Right hindlimb (tissue), 1 donor: ENCODE measurements at regions not wholly inside any gene's neighbourhood (a gene's known extent, or its start where the extent isn't known, plus 50 kb on each side); places are given as distances from the start of the nearest gene placed in this dataset.
"Not testable (repeated sequence)": the region's sequence is repeated elsewhere in the genome, so short reads cannot be mapped to it uniquely, and the experiment has no call there.

Experiments
- DNase-seq: peaks from one replicate; pipeline ENCODE4 v3.0.0-alpha.2; 2018

DNA sequence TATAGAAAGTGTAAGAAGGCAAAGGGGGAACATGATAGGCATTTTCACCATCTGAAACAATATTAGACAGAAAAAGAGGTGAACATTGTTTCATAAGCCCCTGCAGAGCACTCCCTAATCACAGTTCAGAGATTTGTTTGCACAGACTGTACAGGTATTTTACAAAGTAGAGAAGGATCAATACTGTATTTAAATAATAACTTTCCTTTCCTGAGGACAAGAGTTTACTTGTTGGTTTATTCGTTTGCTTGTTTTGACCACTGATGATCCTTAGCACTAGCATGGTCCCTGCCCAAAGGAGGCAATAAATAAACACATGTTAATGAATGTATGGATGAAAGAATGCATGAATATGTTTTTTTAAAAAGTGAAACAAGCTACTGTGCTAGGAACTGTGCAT lies 690.1 kb upstream of the COBL start:
- no peak for DNase-seq

DNA sequence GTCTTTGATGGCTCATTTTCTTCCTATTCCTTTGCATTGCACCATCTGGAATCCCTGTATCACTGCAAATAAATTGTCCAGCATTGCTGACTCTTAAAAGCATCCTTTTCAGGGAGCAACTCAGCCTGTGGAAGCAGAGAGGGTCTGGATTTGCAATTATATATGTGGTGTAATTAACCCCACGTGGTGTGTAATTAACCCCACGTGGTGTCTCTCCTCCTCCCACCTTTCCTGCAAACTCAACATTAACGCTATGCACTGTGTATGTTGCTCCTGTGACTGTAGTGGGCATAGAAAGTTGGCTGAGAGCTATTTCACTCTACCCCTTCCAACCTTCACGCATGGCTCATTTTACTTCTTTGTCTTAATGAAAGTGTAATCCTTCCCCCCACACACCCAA lies 689.0 kb upstream of the COBL start:
- no peak for DNase-seq

DNA sequence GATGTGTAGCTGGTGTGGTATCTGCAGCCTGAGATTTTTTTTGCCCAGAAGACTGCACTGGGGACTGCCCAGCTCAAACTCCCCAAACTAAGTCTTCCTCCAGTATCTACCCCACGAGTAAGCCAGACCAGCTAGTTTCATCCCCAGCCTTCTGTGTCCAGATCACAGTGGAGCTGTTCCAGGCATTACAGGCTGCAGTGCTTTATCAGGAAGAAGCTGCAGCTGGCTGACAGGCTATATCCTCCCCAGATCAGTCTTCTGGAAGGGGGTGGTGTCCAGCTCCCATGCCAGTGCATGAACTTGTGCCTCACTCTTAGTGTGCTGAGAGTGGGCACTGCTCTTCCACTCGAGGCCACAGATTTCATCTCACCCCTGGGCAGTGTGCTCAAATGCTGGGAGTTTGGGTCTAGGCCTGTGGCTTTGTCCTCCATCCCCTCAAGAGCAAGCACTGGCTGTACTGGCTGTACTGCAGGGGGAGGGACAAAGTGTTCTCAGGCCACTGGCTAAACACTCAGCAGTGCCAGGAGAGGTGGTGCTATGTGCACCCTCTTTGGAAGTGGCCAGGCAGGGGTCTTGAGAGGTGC lies 679.1 kb upstream of the COBL start:
- no peak for DNase-seq

DNA sequence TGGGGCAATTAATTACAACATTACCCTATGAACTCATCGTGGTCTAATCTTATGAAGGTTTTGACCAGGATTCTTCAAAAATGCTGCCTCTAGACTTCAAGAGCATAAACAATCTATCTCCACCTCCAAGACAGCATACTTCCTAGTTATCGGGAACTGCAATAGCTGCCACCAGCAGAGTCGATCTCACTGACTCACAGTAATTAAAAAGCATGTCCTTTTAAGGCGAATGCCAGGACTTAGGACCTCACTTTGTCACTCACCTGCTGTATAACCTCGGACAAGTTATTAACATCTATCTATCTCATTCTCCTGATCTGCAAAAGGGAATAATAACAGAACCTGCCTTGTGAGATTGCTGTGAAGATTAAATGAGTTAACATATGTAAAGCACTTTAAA lies 666.0 kb upstream of the COBL start:
- no peak for DNase-seq

DNA sequence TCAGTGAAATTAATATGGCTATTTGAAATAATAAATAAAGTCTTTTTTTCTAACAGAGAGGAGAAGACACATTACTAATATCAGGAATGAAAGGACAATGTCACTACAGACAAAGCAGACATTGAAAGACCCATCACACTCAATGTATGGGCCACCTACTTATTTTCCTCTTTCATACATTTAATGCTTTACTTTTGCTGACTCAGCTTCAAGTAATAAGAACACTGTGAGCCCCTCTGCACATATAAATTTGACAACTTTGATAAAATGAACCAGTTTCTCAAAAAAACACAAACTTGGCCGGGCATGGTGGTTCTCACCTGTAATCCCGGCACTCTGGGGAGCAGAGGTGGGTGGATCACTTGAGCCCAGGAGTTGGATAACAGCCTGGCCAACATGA lies 664.2 kb upstream of the COBL start:
- no peak for DNase-seq

DNA sequence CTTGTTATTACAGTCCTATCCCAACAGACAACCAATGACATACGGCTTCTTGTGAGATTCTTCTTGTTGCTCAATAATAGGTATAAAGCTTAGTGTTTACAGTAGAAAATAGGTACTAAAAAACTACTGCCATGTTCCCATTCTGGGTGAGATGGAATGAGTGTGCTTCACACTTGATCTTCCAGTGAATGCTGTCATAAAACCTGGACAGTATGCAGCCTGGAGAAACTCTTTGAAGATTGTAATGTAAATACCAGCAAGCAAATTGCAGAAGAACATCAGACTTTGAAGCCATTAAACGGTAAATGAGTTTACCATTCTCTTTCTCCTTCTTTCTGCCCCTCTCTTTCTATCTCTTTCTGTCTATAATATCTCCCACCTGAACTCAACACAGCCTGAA lies 663.7 kb upstream of the COBL start:
- DNase-seq, result no peak

DNA sequence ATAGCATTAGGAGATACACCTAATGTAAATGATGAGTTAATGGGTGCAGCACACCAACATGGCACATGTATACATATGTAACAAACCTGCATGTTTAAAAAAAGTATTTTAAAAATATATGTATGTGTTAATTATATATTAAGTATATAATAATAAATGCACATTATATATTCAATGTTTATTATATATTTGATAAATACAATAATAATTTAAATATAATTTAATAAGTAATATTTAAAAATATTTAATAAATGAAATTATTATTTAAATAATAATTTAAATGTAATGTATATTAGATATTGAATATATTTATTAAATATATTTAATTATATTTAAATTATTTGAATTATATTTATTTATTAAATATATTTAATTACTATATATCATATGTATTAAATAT lies 661.3 kb upstream of the COBL start:
- DNase-seq, result no peak

DNA sequence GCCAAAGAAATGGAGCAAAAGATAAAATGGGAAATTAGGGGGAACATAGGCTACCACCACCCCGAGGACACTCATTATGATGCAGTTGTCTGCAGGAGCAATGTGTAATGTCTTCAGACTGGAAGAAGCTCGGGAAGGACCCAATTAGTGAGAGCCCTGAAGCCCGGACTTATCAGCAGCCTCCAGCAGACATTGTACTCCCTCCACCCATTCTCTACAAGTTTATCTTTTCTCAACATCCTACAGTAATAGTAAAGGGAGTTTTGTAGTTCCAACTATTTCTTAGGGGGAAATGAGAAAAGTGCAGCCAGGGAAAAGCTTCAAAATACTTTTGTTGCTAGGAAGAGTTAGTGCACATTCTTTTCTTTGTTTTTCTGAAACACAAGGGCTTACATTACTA lies 657.3 kb upstream of the COBL start:
- DNase-seq, result no peak

DNA sequence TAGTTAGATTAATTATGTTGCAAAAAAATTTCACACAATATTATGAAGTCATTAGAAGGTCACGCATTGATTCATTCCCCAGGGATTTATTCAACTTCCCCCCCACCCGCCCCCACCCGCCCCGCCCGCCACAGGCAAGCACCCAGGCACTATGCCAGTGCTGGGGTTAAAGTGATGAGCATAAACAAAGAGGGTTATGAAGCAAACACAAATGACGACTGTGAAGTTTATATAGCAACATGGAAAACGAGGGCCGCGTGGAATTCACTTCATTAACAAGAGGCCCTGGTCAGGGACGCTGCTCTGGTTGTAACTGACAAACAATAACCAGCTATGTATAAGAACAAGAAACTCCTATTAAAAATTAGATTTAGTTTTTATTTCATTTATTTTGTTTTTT lies 656.5 kb upstream of the COBL start:
- no peak for DNase-seq

DNA sequence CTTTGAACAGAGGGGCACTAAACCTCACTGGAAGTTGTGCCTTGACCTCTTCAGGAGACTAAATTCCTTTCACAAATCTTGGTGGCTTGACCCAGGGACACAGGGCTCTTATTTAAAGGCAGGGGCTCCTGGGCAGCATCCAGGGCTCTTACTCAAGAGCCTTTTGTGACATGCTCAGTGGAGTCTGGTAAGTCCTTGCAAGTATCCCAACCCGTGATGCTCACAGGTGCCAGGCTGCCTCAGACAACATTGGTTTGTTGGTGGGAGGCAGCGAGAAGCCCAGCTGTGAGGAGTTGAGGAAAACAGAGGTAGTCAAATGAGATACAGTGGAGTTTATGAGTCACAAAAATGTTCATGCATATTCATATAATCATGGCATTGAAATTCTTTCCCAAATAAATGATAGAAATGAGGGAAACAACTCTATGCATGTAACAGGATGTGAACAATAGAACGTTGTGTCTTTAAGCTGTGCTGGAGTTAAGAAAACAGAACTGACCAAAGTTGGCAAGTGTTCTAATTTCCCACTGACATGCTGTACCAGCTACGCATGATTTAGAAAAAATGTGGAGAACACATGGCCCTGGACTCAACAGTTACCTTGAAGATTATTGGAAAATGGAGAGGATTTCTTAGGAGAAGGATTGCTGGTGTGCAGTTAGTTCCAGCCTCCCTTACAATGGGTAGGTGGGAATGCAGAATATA lies 654.5 kb upstream of the COBL start:
- DNase-seq, result no peak

DNA sequence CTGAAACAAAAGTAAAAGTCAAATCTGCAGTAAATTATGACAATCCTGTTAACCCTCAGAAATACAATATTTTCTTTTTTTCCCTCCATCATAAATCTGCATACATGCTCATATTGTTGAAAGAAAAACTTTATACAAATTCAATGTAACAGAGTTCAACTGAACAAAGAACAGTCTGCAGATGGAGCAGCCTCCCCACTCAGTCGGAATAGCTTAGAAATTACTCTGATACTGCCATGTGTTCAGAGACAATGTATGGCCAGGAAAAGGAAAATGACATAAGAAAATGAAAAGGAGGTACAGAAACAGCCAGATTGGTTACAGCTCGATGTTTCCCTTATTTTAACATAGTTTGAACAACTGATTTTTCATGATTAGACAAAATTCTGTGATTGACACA lies 651.9 kb upstream of the COBL start:
- DNase-seq, result no peak

DNA sequence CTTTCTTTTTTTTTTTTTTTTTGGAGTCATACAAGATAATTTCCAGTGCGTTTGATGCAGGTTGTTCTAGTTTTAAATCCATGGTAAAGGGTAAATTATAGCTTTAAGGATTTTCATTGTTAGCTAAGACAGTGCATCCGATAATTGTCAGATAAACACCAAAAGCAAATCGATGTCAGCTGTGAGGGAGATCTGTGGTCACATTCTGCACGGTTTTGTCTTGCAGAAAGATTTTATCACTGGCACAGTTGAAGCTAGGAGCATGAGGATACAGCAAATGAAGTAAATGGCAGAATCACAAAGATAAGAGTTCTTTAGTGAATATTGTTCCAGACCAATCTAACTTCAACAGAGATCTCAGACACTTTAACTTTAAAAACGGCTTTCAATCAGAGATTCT lies 648.8 kb upstream of the COBL start:
- DNase-seq, result no peak

DNA sequence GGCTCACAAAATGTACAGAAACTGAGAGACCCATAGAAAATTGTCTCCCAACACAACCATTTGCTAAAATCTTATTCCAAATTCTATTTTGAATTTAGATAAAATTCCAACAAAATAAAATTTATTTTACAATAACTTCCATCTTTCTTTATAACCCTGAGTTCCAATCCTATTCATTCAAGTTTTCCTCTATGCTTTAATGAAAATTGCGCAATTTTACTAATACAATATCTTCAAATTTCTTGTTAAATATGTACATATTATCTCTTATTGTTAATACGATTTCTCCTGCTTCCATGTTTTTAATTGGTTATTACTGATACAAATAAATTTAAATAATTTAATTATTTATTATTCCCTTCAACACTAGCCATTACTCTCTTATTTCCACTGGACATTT lies 645.2 kb upstream of the COBL start:
- no peak for DNase-seq

DNA sequence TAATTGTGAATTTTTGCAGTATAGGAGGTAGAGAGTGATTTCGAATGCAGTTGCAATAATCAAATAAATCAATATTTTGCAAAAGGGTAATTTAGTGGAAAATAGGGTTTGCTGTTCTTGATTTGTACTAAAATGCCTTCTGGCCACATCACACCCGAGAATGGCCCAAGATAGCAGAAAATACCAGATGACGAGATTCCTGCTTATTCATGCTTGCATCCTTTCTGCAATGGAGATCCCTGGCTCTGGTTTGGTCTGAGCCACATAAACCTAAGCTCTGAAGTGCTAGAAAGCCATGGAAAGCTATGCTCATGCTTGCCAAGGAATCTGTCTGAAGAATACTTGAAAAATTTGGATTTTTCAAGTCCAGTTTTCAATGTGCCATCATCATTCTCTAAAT lies 634.2 kb upstream of the COBL start:
- DNase-seq, result no peak

DNA sequence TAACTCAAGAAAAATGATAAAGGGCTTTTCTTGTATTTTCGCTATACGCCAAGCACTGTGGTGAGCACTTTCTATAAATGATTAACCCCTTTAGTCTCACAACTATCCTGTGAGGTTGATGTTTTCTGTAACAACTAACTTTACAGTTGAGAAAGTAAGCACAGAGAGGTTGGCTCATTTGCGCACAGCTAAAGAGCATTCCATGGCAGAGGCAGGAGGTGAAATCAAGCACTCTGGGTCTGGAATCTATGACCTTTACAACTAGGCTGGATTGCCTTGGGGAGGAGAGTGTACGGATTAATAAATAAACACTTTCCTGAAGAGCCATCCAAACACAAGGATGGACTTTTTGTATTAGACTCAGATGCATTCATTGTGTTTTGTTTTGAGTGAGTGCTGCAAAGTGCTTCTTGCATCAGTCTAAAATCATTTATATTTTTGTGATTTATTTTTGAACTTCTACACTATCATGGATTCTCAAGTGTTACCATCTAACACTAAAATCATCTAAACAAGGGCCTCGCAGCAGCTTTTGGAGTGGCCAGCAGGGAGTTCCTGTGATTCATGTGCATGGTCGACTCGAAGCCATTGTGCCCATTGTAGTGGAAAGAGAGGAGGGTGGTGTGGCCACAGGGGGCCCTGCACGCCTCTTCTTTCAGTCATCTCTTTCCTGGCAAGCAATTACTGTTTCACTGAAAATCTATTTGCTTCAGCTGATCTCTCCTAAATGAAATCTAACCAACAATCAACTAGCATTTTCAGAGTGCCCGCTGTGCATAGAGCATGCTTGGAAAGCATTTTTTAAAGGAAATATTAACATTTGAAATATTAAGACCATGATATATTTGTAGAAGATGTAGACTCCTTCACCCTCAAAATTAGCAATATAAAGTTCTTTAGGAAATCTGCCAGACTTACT lies 633.4 kb upstream of the COBL start:
- no peak for DNase-seq

DNA sequence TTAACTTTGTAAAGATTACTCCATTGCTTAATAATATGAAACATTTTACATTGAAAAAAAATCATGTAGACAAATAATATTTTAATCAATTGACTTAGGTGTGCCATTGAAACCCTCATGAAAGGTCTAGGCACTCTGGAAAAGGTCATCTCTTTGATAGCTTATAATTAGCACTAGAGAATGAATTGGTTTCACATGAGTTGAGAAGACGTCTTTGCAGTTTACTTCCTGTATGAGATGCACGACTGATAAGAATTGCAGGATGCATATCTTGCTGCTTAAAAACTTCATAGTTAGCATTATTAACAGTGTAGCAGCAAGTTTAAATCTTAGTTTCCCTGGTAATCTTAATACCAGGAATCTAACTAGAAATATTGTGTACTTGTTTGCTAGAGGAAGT lies 614.2 kb upstream of the COBL start:
- DNase-seq, result no peak

DNA sequence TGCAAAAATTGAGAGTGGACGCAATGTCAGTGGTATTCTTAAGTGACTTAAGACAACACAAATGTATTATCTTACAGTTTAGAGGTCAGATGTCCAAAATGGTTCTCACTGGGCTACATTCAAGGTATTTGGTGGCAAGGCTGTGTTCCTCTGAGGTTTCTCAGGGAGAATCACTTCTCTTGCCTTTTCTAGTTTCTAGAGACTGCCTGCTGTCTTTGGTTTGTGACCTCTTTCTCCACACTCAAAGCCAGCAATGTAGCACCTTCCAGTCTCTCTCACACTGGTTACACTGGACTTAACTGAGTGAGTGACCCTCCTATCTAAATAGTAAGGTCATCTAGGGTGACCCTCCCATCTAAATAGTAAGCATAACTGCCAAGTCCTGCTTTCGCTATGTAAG lies 613.2 kb upstream of the COBL start:
- no peak for DNase-seq

DNA sequence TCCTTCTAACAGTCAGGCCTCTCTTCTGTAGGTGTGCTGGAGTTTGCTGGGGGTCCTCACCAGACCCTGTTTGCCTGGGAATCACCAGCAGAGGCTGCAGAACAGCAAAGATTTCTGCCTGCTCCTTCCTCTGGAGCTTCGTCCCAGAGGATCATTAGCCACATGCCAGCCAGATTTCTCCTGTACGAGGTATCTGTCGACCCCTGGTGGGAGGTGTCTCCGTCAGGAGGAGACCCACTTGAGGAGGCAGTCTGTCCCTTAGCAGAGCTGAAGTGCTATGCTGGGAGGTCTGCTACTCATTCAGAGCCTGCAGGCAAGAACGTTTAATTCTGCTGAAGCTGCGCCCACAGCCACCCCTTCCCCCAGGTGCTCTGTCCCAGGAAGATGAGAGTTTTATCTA lies 611.1 kb upstream of the COBL start:
- no peak for DNase-seq

DNA sequence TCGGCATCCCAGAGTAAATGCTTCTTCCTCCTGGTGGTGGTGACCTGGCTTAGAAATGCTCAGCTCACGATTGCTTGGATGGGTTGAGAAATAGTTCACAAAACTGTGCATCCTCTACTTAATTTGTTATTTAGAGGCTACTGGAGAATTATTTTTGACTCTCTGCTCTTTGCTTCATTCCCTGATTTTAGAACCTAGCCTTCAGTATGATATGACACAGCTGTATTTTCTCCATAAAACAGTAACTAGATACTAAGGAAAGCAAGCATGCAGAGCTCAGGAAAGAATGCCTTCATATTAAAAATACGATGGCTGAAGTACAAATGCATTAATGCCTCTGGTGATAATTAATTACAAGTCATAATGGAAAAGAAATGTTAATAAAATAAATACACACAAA lies 602.0 kb upstream of the COBL start:
- DNase-seq, result no peak

DNA sequence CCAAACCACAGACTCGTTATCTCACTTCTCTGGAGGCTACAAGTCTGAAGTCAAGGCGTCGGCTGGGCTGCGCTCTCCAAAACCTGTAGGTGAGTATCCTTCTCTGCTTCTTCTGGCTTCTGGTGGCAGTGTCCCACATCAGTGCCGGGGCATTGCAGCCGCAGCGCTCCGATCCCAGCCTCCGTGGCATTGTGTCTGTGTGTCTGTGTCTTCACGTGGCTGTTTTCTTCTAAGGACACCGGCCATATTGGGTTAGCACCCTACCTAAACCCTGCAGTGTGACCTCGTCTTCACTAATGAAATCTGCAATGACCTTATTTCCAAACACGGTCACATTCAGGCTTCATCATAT lies 584.9 kb upstream of the COBL start:
- DNase-seq, result no peak

DNA sequence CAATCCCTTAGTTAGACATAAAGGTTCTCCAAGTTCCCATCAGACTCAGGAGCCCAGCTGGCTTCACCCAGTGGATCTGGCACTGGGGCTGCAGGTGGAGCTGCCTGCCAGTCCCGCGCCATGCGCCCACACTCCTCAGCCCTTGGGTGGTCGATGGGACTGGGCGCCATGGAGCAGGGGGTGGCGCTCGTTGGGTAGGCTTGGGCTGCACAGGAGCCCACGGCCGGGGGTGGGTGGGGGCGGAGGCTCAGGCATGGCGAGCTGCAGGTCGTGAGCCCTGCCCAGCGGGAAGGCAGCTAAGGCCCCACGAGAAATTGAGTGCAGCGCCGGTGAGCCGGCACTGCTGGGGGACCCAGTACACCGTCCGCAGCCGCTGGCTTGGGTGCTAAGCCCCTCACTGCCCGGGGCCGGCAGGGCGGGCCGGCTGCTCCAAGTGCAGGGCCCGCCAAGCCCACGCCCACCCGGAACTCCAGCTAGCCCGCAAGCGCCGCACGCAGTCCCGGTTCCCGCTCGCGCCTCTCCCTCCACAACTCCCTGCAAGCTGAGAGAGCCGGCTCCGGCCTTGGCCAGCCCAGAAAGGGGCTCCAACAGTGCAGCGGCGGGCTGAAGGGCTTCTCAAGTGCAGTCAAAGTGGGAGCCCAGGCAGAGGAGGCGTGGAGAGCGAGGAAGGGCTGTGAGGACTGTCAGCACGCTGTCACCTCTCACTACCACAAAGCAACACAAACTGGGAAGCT lies 584.3 kb upstream of the COBL start:
- not testable (repeated sequence) for DNase-seq

DNA sequence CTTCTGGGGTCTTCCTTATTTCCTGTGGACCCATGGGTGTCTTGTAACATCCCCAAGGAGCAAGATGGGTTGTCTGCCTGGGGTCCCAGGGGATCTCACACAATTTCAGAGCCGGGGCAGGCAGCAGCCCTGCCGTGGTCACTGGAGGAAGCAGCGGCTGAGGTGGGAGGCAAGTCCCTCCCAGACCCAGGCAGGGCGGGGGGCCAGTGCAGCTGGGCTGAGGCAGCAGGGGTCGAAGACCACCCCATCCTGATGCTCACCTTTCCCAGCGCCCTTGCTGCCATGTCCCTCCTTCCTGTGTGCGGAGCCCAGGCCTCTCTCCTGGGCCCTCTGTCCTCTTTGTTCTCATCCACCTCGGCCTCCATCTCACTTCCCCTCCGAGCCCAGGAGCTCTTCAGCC lies 583.0 kb upstream of the COBL start:
- no peak for DNase-seq

DNA sequence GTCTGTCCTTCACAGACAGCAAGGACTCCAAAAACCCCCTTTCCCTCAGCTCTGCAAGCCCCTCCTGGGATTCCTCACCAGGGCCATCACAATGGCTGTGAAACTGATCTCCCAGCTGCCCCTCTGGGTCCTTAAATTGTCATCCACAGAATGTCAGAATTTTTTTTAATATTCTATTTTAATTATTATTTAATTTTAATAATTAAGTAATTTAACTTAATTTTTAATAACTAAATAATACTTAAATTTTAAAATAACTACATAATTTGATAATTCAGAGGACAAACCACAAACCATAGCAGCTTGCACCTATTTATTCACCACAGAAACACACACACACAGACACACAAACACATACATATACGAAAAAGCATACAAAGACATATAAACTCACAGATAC lies 565.8 kb upstream of the COBL start:
- DNase-seq, result no peak

DNA sequence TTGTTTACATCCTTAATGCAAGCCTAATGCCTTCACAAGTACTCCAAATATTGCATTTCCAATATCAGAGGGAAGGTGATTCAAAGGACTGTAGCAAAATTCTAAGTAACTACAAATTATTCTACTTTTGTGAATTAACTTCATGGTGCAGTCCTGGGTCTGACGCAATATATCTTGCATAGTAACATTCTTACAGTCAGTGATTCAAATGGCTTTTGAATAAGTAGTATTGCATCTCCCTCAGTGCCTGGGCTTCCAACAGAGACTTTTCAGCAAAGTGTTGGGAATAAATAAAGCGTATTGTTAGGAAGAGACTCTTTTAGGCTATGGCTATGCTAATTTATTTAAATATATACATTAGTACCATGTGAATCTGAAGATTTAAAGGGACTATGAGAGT lies 564.7 kb upstream of the COBL start:
- no peak for DNase-seq
